Activated CD4-positive, alpha-beta T cell treated with anti-CD3 and anti-CD28 coated beads, Interleukin-2, amount 50 U/mL, for 4 hours (primary cell): ENCODE measurements at regions not wholly inside any gene's neighbourhood (a gene's known extent, or its start where the extent isn't known, plus 50 kb on each side); places are given as distances from the start of the nearest gene placed in this dataset.
"Not testable (repeated sequence)": the region's sequence is repeated elsewhere in the genome, so short reads cannot be mapped to it uniquely, and the experiment has no call there.

Source experiments
- DNase-seq, 2 experiments: peaks; one replicate each; pipeline ENCODE4 v3.0.0-alpha.2; 2020

DNA sequence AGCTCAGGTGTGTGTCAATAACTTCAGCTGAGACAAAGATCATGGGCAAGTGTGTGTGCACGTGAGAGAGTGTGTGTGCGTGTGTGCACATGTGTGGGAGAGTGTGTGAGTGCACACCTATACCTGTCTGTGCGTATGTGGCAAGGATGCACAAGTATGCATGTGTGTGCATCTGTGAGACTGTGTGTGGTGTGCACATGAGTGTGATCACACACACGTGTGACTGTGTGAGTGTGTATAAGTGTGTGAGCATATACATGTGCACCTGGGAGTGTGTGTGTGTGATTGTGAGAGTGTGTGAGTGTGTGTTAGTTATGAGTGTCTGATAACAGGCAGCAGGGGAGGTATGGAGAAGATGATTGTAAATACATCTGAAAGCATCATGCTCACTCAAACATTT lies 657.3 kb upstream of the PFKP start:
- DNase-seq = no peak

GRCh38 chr10:2401459-2401858 lies 664.1 kb upstream of the ADARB2 start:
- no peak for DNase-seq

DNA sequence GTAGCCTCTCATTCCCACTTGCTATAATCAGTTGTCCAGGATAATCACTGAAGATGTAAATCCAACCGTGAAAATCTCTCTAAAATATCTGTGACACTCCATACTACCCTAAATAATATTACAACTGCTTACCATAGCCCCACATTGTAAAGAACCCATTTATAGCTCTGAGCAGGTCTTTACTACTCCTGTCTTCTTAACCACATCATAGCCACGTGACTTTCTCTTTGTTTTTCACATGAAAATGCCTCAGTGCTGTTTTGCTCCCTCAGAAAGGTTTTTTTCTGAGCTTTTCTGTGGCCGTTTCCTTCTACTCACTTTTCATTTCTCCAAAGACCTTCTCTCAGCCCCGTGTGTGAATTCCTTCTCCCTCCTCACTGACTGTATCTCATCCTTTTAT lies 662.2 kb upstream of the ADARB2 start:
- no peak for DNase-seq

GRCh38 chr10:2392145-2392812 lies 655.0 kb upstream of the ADARB2 start:
- DNase-seq = no peak

GRCh38 chr10:2387672-2388071 lies 650.3 kb upstream of the ADARB2 start:
- no peak for DNase-seq

DNA sequence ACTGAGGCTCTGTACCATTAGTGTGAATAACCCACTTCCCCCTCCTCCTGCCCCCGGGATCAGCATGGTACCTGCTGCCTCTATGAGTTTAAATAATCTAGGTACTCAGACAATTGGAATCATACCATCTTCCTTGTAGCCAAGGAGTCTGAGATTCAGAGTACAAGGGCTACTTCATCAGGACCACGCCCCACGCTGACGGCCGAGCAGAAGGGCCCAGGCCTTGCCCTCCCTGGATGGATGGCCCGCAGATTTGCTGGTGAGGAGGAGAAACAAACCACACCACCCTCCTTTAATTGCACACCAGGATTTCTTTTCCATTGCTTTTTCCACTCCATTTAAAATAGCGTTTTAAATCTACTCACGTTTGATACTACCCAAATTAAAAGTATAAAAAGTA lies 649.9 kb upstream of the ADARB2 start:
- no peak for DNase-seq

DNA sequence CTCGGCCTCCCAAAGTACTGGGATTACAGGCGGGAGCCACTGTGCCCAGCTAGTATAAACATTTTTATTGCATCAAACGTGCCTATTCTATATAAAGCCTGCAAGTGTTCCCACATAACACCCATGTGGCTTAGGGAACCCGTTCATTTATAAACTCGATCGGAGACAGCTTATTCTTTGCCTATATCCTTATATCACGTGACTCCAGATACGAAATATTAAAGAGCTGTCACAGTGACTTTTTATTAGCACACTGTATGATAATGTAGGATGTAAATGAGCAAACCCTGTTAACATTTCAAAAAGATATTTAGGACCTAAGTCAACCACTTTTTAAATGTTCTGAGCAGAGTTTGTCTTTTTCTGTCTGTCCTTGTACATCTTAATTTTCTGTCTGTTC lies 642.9 kb upstream of the ADARB2 start:
- DNase-seq = no peak

GRCh38 chr10:2367083-2367482 lies 629.8 kb upstream of the ADARB2 start:
- DNase-seq = no peak

DNA sequence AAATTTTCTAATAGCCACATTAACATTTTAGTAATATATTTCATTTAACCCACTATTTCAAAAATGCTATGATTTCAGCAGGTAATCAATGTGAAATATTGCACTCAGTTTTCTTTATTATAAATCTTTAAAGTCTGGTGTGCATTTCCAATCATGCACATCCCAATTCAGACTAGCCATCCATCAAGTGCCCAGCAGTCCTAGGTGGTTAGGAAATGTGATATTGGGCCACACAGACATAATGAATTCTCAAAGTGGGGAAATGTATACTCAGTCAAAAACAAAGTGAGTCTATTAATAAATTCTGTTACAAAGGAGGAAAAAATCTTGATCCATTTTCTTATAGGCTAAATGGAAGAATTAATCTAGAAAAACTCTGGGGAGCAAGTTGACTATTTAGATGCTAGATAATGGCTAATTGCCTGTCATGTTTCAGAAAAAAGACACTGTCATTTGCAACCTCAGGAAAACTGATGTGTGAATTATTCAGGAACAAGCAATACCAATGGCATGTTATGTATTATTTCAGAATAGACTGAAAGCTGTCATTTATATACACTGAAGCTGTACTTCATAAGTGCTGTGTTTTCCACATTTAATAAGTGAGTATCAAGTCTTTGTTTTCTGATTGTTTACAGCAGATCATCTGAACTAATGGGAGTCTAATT lies 629.1 kb upstream of the ADARB2 start:
- DNase-seq = no peak

DNA sequence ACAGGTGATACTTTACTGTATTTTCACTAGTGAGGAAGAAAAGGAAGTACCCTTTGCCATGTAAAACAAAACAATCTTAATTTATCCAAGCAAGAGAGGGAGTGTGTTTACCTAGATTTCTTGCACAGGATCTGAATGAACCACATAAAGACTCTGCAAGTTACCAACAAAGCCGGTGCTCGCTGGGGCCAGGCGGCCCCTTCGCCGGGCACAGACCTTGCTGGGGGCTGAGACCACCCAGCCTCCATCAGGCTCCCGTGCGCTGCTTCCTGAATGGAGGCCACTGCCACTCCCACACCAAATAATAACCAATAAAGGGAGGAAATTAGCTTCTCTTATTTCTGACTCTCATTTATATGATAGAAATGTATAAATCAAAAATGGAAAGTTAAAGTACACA lies 625.0 kb upstream of the ADARB2 start:
- no peak for DNase-seq

- DNase-seq = no peak
These were observed 621.3 kb upstream of the ADARB2 start for GRCh38 chr10:2358586-2358985.

DNA sequence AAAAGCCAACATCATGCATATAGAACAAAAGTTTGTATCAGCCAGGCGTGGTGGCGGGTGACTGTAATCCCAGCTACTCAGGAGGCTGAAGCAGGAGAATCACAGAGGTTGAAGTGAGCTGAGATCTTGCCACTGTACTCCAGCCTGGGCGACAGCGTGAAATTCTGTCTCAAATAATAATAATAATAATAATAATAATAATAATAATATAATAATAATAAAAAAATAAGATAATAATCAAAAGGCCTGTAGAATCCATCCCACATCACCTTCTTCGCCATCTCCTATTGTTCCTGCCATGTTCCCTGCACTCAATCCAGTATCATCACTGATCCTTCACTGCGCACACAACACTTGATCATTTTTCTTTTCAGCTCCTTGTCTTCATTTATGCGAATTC lies 619.3 kb upstream of the ADARB2 start:
- DNase-seq = no peak

DNA sequence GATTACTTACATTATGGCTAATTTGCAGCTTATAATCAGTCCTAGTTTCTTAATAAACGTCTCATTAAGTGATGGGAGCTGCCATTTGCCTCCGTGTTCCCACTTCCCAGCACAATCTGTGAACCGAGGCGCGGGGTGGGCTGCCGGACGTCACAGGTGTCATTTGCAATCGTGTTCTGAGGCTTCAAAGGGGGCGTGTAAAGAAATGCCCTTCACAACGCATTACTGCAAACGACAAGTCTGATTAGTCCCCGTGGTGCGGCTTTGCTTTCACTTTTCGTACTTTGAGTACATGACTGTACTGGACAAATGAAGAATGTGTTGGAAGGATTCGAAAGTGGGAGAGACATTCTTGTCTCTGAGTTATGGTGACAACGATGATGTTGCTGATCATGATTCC lies 614.2 kb upstream of the ADARB2 start:
- no peak for DNase-seq

DNA sequence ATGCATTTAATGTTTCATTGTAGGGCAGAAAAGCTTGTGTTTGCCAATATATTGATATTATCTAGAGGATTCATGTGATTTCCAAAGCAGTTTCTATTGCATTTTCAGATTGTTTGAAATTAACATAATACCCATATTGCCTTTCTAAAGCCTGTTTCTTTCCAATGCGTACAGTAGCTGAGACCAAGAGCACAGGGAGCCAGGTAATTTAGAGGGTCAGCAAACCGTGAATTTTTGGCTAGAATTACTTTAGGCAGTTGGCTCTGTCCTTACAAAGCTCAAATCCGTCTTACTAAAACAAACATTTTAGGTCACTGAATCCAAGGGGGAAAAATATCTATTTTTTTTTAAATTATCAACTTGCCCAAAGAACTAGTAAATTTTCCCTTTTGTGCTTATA lies 604.9 kb upstream of the ADARB2 start:
- DNase-seq = no peak

GRCh38 chr10:2340831-2341647 lies 603.7 kb upstream of the ADARB2 start:
- DNase-seq = no peak

GRCh38 chr10:2335626-2336025 lies 598.3 kb upstream of the ADARB2 start:
- no peak for DNase-seq

- no peak for DNase-seq
These were observed 597.2 kb upstream of the ADARB2 start for GRCh38 chr10:2334575-2334974.

GRCh38 chr10:2329082-2329481 lies 591.8 kb upstream of the ADARB2 start:
- no peak for DNase-seq

DNA sequence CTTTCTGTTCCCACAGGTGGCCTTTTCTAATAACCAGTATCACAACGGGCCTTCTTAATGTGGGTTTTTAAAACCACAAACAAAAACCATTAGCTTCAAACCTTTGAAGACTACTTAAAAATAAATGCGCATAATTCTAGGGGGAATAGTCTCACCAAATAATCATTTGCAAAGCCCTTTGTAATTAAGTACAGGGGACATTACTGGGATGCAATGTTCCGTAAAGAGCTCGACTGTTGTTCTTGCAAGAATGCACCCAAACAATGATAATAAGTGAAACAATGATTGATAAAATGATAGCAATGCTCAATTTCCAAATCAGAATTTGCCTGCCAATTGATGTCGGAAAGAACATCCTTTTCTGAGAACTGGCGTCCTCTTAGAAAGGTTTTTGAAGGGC lies 589.1 kb upstream of the ADARB2 start:
- DNase-seq = no peak

- DNase-seq = not testable (repeated sequence)
These were observed 577.7 kb upstream of the ADARB2 start for GRCh38 chr10:2315045-2315485.

- no peak for DNase-seq
These were observed 568.8 kb upstream of the ADARB2 start for GRCh38 chr10:2306081-2306480.

GRCh38 chr10:2303169-2303568 lies 565.8 kb upstream of the ADARB2 start:
- no peak for DNase-seq

DNA sequence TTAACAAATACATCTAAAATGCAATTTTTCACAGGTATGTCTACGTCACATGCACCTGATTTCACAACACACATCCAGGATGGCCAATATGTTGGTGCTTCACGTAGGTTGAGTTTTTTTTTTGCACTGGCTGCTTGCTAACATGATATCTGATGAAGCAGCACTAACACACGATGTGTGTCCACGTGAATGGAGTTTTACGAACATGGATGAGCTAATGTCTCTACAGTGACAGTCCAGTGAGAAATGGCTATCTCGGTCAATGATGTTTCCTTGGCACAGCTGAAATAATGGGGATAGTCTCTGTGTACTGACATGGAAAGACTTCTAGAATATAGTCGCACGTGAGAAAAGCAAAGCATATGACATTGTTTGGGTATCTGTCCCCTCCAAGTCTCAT lies 563.9 kb upstream of the ADARB2 start:
- DNase-seq = no peak

DNA sequence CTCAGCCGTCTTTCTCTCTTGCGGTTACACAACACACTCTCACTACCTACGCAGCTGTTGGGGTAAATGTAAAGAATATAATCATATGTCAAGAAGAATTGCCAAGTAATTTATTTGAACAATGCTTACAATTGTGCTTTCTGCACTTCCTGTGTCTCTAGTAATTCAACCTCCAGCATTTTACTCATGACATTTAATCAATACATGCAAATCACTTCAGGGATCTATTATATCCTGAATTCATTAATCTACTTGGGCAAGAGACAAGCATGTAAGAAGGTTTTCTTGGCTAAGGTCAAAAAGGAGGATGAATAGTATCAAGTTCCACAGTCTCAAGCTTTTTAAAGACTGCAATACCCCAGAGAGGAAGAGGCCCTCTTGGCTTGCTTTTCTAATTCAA lies 562.9 kb upstream of the ADARB2 start:
- DNase-seq = no peak
